ENCODE measurements at regions not wholly inside any gene's neighbourhood (a gene's known extent, or its start where the extent isn't known, plus 50 kb on each side); places are given as distances from the start of the nearest gene placed in this dataset.
"Not testable (repeated sequence)": the region's sequence is repeated elsewhere in the genome, so short reads cannot be mapped to it uniquely, and the experiment has no call there.

DNA sequence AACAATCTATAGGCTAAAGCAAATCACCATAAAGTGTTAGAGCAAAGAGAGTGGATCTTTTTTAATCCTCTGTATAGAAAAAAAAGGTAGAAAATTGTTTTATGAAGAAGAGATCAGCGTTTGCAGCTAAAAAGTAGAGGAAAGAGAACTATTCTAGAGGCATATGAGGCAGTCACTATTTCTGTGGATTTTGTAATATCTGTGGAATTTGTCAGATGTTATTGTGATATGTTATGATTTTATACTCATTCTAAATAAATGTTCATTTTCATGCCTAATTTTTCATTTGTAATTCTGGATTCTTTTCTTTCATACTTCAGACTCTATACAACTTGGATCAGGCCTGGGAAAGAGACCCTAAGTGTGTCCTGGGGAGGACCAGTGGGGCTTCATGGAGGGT is 295.0 kb upstream of the LYZL1 start:
- no peaks in the 10 kb centered on the region for H3K4me1 ChIP-seq (ENCODE audit: control insufficient read depth, insufficient read depth, low read length)
- in situ Hi-C loops (cut with HindIII; ENCODE audit: low pct_unique_long_range_greater_than_20kb, low sequenced_read_pairs) = no loop called here
- no peaks in the 10 kb centered on the region for H3K27me3 ChIP-seq (ENCODE audit: control insufficient read depth, insufficient read depth, low read length)
- H3K27ac ChIP-seq (ENCODE audit: low read length) = no peak overlapping the region
- no peaks in the 10 kb centered on the region for H3K9me3 ChIP-seq (ENCODE audit: control insufficient read depth, insufficient read depth, low read depth, low read length)
- ChIA-PET POLR2A (interaction anchor here (0.7 kb wide), 1 partner anchor 32 kb away, joined by 4 read pairs; no protein-coding TSS in a partner anchor), CTCF (no interaction called here)
- DNase-seq (ENCODE audit: low read depth, low spot score) (no peak), ATAC-seq (no peak)
- no peaks in the 10 kb centered on the region for H3K36me3 ChIP-seq (ENCODE audit: control insufficient read depth, insufficient read depth, low read length)
- no TSS peak for BruUV-seq (replicated peaks)
- intact Hi-C loops (cut with micrococcal nuclease; ENCODE audit: unreplicated experiment) = loop anchor here (5.0 kb wide), 1 partner anchor 327 kb away; no protein-coding TSS in a partner anchor
- no peak overlapping the region for H3K4me3 ChIP-seq (ENCODE audit: low read depth in 2 of 2, low read length in 2 of 2)
- no peak for TF ChIP-seq TCF7L2 (IDR thresholded peaks at IDR 0.05; ENCODE audit: low read depth, low read length)
- TF ChIP-seq, protein P1, sequence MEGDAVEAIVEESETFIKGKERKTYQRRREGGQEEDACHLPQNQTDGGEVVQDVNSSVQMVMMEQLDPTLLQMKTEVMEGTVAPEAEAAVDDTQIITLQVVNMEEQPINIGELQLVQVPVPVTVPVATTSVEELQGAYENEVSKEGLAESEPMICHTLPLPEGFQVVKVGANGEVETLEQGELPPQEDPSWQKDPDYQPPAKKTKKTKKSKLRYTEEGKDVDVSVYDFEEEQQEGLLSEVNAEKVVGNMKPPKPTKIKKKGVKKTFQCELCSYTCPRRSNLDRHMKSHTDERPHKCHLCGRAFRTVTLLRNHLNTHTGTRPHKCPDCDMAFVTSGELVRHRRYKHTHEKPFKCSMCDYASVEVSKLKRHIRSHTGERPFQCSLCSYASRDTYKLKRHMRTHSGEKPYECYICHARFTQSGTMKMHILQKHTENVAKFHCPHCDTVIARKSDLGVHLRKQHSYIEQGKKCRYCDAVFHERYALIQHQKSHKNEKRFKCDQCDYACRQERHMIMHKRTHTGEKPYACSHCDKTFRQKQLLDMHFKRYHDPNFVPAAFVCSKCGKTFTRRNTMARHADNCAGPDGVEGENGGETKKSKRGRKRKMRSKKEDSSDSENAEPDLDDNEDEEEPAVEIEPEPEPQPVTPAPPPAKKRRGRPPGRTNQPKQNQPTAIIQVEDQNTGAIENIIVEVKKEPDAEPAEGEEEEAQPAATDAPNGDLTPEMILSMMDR (IDR thresholded peaks at IDR 0.05) = no peak
- no peak for TF ChIP-seq POLR2AphosphoS5 (IDR thresholded peaks at IDR 0.05; ENCODE audit: low read depth, low read length)
- TF ChIP-seq, protein P2, sequence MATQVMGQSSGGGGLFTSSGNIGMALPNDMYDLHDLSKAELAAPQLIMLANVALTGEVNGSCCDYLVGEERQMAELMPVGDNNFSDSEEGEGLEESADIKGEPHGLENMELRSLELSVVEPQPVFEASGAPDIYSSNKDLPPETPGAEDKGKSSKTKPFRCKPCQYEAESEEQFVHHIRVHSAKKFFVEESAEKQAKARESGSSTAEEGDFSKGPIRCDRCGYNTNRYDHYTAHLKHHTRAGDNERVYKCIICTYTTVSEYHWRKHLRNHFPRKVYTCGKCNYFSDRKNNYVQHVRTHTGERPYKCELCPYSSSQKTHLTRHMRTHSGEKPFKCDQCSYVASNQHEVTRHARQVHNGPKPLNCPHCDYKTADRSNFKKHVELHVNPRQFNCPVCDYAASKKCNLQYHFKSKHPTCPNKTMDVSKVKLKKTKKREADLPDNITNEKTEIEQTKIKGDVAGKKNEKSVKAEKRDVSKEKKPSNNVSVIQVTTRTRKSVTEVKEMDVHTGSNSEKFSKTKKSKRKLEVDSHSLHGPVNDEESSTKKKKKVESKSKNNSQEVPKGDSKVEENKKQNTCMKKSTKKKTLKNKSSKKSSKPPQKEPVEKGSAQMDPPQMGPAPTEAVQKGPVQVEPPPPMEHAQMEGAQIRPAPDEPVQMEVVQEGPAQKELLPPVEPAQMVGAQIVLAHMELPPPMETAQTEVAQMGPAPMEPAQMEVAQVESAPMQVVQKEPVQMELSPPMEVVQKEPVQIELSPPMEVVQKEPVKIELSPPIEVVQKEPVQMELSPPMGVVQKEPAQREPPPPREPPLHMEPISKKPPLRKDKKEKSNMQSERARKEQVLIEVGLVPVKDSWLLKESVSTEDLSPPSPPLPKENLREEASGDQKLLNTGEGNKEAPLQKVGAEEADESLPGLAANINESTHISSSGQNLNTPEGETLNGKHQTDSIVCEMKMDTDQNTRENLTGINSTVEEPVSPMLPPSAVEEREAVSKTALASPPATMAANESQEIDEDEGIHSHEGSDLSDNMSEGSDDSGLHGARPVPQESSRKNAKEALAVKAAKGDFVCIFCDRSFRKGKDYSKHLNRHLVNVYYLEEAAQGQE (IDR thresholded peaks at IDR 0.05; ENCODE audit: insufficient read depth in 1 of 2, low read depth in 2 of 2, low read length in 1 of 2) = no peak
- no peak for TF ChIP-seq SIN3A (IDR thresholded peaks at IDR 0.05; ENCODE audit: borderline replicate concordance, insufficient read depth, low read depth, low read length)

DNA sequence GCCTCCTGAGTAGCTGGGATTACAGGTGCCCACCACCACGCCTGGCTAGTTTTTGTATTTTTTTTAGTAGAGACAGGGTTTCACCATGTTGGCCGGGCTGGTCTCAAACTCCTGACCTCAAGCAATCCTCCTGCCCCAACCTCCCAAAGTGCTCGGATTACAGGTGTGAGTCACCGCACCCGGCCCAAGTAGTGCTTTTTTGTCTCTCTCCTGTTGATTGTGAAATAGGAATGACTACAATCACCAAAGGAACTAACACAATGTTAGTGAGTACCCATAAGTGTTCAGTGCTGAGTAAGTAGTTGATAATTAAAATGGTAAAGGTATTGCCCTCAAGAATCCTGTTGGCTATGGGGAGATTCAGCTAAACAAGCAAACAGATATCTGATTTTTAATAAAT is 294.1 kb upstream of the LYZL1 start:
- BruUV-seq (replicated peaks); H3K36me3 ChIP-seq (ENCODE audit: control insufficient read depth, insufficient read depth, low read length); H3K27ac ChIP-seq (ENCODE audit: low read length); in situ Hi-C loops (cut with HindIII; ENCODE audit: low pct_unique_long_range_greater_than_20kb, low sequenced_read_pairs); DNase-seq (ENCODE audit: low read depth, low spot score); H3K9me3 ChIP-seq (ENCODE audit: control insufficient read depth, insufficient read depth, low read depth, low read length); CTCF ChIA-PET; POLR2A ChIA-PET; H3K4me3 ChIP-seq (ENCODE audit: low read depth in 2 of 2, low read length in 2 of 2); ATAC-seq; H3K27me3 ChIP-seq (ENCODE audit: control insufficient read depth, insufficient read depth, low read length); H3K4me1 ChIP-seq (ENCODE audit: control insufficient read depth, insufficient read depth, low read length): not testable (repeated sequence)
- intact Hi-C loops (cut with micrococcal nuclease; ENCODE audit: unreplicated experiment) = loop anchor here (5.0 kb wide), 1 partner anchor 328 kb away; no protein-coding TSS in a partner anchor

DNA sequence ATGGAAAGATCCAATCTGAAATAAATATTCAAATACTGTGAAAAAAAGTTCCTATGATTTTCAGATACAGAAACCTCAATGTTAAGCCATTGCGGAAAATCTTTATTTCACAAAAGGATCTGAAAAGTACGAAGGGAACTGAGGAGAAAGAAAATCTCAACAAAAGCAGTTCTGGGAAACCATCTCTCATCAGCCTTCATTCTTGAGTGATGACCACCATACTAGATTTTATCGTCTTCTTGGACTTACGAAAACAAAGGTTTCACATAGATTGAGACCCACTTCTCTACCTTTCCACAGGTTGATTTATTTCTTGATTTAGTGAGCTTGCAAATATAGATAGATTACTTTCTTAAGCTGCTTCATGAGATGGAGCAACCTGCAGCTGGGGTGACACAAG is 293.4 kb upstream of the LYZL1 start:
- POLR2A ChIA-PET = no interaction called here
- H3K4me3 ChIP-seq (ENCODE audit: low read depth in 2 of 2, low read length in 2 of 2) = no peak overlapping the region
- BruUV-seq (replicated peaks) = no TSS peak
- in situ Hi-C loops (cut with HindIII; ENCODE audit: low pct_unique_long_range_greater_than_20kb, low sequenced_read_pairs) = no loop called here
- CTCF ChIA-PET = no interaction called here
- no peaks in the 10 kb centered on the region for H3K27me3 ChIP-seq (ENCODE audit: control insufficient read depth, insufficient read depth, low read length)
- DNase-seq (ENCODE audit: low read depth, low spot score) = no peak
- no peak for TF ChIP-seq SIN3A (IDR thresholded peaks at IDR 0.05; ENCODE audit: borderline replicate concordance, insufficient read depth, low read depth, low read length)
- no peak for TF ChIP-seq TCF7L2 (IDR thresholded peaks at IDR 0.05; ENCODE audit: low read depth, low read length)
- TF ChIP-seq, protein P2 (IDR thresholded peaks at IDR 0.05; ENCODE audit: insufficient read depth in 1 of 2, low read depth in 2 of 2, low read length in 1 of 2) = no peak
- TF ChIP-seq, protein P1 (IDR thresholded peaks at IDR 0.05) = no peak
- no peak for TF ChIP-seq POLR2AphosphoS5 (IDR thresholded peaks at IDR 0.05; ENCODE audit: low read depth, low read length)
- intact Hi-C loops (cut with micrococcal nuclease; ENCODE audit: unreplicated experiment) = no loop called here
- no peak for ATAC-seq
- H3K27ac ChIP-seq (ENCODE audit: low read length) = no peak overlapping the region
- H3K9me3 ChIP-seq (ENCODE audit: control insufficient read depth, insufficient read depth, low read depth, low read length) = no peaks in the 10 kb centered on the region
- no peaks in the 10 kb centered on the region for H3K4me1 ChIP-seq (ENCODE audit: control insufficient read depth, insufficient read depth, low read length)
- no peaks in the 10 kb centered on the region for H3K36me3 ChIP-seq (ENCODE audit: control insufficient read depth, insufficient read depth, low read length)

Measured in Panc1 (cell line).